Activated CD4-positive, alpha-beta memory T cell treated with anti-CD3 and anti-CD28 coated beads for 36 hours (primary cell): ENCODE measurements at regions not wholly inside any gene's neighbourhood (a gene's known extent, or its start where the extent isn't known, plus 50 kb on each side); places are given as distances from the start of the nearest gene placed in this dataset.

ENCODE experiments used
- CTCF ChIA-PET: fragments of 350-600 bp; sonication (Branson Sonifier 250); formaldehyde crosslinking; loops from one replicate; lab custom pipeline; 2021; ENCODE audit warnings: antibody characterized with exemption, inconsistent platforms; lab: Charles Lee
- POLR2A ChIA-PET: fragments of 350-600 bp; sonication (Branson Sonifier 250); formaldehyde crosslinking; loops from one replicate; lab custom pipeline; 2021; ENCODE audit warnings: antibody characterized with exemption; lab: Charles Lee
- DNase-seq: peaks from one replicate; pipeline ENCODE4 v3.0.0-alpha.2; 2020
- H3K27ac Mint-ChIP-seq: one replicate; pipeline ENCODE4 v1.8.0; 2021; ENCODE audit warnings: mixed read lengths
- H3K27me3 Mint-ChIP-seq: one replicate; pipeline ENCODE4 v1.8.0; 2021; ENCODE audit warnings: mixed read lengths
- H3K36me3 Mint-ChIP-seq: one replicate; pipeline ENCODE4 v1.8.0; 2021; ENCODE audit warnings: mixed read lengths
- H3K4me1 Mint-ChIP-seq: one replicate; pipeline ENCODE4 v1.8.0; 2021; ENCODE audit warnings: low read depth, mixed read lengths
- H3K4me3 Mint-ChIP-seq: one replicate; pipeline ENCODE4 v1.8.0; 2021; ENCODE audit warnings: mild to moderate bottlenecking, mixed read lengths
- H3K9me3 Mint-ChIP-seq: one replicate; pipeline ENCODE4 v1.8.0; 2021; ENCODE audit warnings: mixed read lengths
- intact Hi-C: fragments of 100-400 bp; cut with micrococcal nuclease; formaldehyde crosslinking; loops from one replicate; pipeline ENCODE4 v1.15.1; 2023

GRCh38 chr5:57948091-57948490 lies 465.5 kb upstream of the ACTBL2 start:
- no peaks in the 10 kb centered on the region for H3K4me1 Mint-ChIP-seq
- ChIA-PET POLR2A (no interaction called here), CTCF (no interaction called here)
- peaks cover 3% of the 10 kb centered on the region for H3K9me3 Mint-ChIP-seq
- no peak overlapping the region for H3K27ac Mint-ChIP-seq
- peaks cover 6% of the 10 kb centered on the region for H3K27me3 Mint-ChIP-seq
- H3K4me3 Mint-ChIP-seq = no peak overlapping the region
- no peaks in the 10 kb centered on the region for H3K36me3 Mint-ChIP-seq
- DNase-seq = no peak
- intact Hi-C loops = no loop called here

- Mint-ChIP-seq H3K27ac (no peak overlapping the region), H3K4me3 (no peak overlapping the region), H3K9me3 (peaks cover 3% of the 10 kb centered on the region), H3K36me3 (no peaks in the 10 kb centered on the region), H3K4me1 (no peaks in the 10 kb centered on the region), H3K27me3 (peaks cover 6% of the 10 kb centered on the region)
- intact Hi-C loops = no loop called here
- ChIA-PET CTCF (no interaction called here), POLR2A (no interaction called here)
- no peak for DNase-seq
These were observed 464.6 kb upstream of the ACTBL2 start for GRCh38 chr5:57947181-57947580.

GRCh38 chr5:57940879-57941278 lies 458.3 kb upstream of the ACTBL2 start:
- no peak overlapping the region for H3K27ac Mint-ChIP-seq
- peaks cover 2% of the 10 kb centered on the region for H3K27me3 Mint-ChIP-seq

GRCh38 chr5:57940236-57940635 lies 457.6 kb upstream of the ACTBL2 start:
- Mint-ChIP-seq H3K9me3 (peaks cover 3% of the 10 kb centered on the region), H3K36me3 (no peaks in the 10 kb centered on the region), H3K27me3 (peaks cover 2% of the 10 kb centered on the region), H3K27ac (no peak overlapping the region), H3K4me3 (no peak overlapping the region), H3K4me1 (no peaks in the 10 kb centered on the region)
- ChIA-PET CTCF (no interaction called here), POLR2A (no interaction called here)
- DNase-seq = no peak
- intact Hi-C loops = no loop called here

More at GRCh38 chr5:57940879-57941278, 458.3 kb upstream of the ACTBL2 start:
- Mint-ChIP-seq H3K4me3 (no peak overlapping the region), H3K36me3 (no peaks in the 10 kb centered on the region), H3K9me3 (peaks cover 3% of the 10 kb centered on the region), H3K4me1 (no peaks in the 10 kb centered on the region)
- DNase-seq = no peak
- ChIA-PET CTCF (no interaction called here), POLR2A (no interaction called here)
- intact Hi-C loops = no loop called here

- Mint-ChIP-seq H3K36me3 (no peaks in the 10 kb centered on the region), H3K27me3 (peaks cover 2% of the 10 kb centered on the region), H3K4me3 (no peak overlapping the region), H3K27ac (no peak overlapping the region), H3K4me1 (no peaks in the 10 kb centered on the region), H3K9me3 (peaks cover 3% of the 10 kb centered on the region)
- ChIA-PET POLR2A (no interaction called here), CTCF (no interaction called here)
- intact Hi-C loops = no loop called here
- no peak for DNase-seq
These were observed 457.2 kb upstream of the ACTBL2 start for GRCh38 chr5:57939771-57940170.

- H3K27ac Mint-ChIP-seq = no peak overlapping the region
- no peak for DNase-seq
- no peak overlapping the region for H3K4me3 Mint-ChIP-seq
- ChIA-PET POLR2A (no interaction called here), CTCF (no interaction called here)
- H3K27me3 Mint-ChIP-seq = peaks cover 2% of the 10 kb centered on the region
- H3K9me3 Mint-ChIP-seq = no peaks in the 10 kb centered on the region
- H3K4me1 Mint-ChIP-seq = no peaks in the 10 kb centered on the region
- intact Hi-C loops = no loop called here
- H3K36me3 Mint-ChIP-seq = no peaks in the 10 kb centered on the region
These were observed 456.7 kb upstream of the ACTBL2 start for GRCh38 chr5:57939335-57939734.

GRCh38 chr5:57938174-57938557 lies 455.6 kb upstream of the ACTBL2 start:
- CTCF ChIA-PET = interaction anchor here (1.2 kb wide), 1 partner anchor 525 kb away, joined by 3 read pairs; no protein-coding TSS in a partner anchor

GRCh38 chr5:57937501-57938173 lies 455.0 kb upstream of the ACTBL2 start:
- intact Hi-C loops = no loop called here
- Mint-ChIP-seq H3K36me3 (no peaks in the 10 kb centered on the region), H3K27ac (no peak overlapping the region), H3K9me3 (no peaks in the 10 kb centered on the region), H3K4me3 (no peak overlapping the region), H3K4me1 (no peaks in the 10 kb centered on the region), H3K27me3 (peaks cover 2% of the 10 kb centered on the region)
- ChIA-PET CTCF (interaction anchor here (1.2 kb wide), 1 partner anchor 526 kb away, joined by 3 read pairs; no protein-coding TSS in a partner anchor), POLR2A (interaction anchor here (0.6 kb wide), 1 partner anchor 904 kb away, joined by 3 read pairs; no protein-coding TSS in a partner anchor)
- DNase-seq = no peak

More at GRCh38 chr5:57938174-57938557, 455.6 kb upstream of the ACTBL2 start:
- intact Hi-C loops = no loop called here
- Mint-ChIP-seq H3K4me3 (no peak overlapping the region), H3K36me3 (no peaks in the 10 kb centered on the region), H3K4me1 (no peaks in the 10 kb centered on the region), H3K27me3 (peaks cover 2% of the 10 kb centered on the region), H3K27ac (no peak overlapping the region), H3K9me3 (no peaks in the 10 kb centered on the region)
- POLR2A ChIA-PET = interaction anchor here (0.6 kb wide), 1 partner anchor 904 kb away, joined by 3 read pairs; no protein-coding TSS in a partner anchor
- DNase-seq = no peak

- DNase-seq = no peak
- POLR2A ChIA-PET = no interaction called here
- no peaks in the 10 kb centered on the region for H3K36me3 Mint-ChIP-seq
- CTCF ChIA-PET = no interaction called here
- H3K4me3 Mint-ChIP-seq = no peak overlapping the region
- H3K27me3 Mint-ChIP-seq = peaks cover 2% of the 10 kb centered on the region
- no peaks in the 10 kb centered on the region for H3K9me3 Mint-ChIP-seq
- intact Hi-C loops = no loop called here
- H3K27ac Mint-ChIP-seq = no peak overlapping the region
- H3K4me1 Mint-ChIP-seq = no peaks in the 10 kb centered on the region
These were observed 454.4 kb upstream of the ACTBL2 start for GRCh38 chr5:57937025-57937424.

GRCh38 chr5:57932761-57933160 lies 450.1 kb upstream of the ACTBL2 start:
- Mint-ChIP-seq H3K4me3 (no peak overlapping the region), H3K27me3 (peaks cover 2% of the 10 kb centered on the region), H3K27ac (no peak overlapping the region), H3K4me1 (no peaks in the 10 kb centered on the region), H3K36me3 (no peaks in the 10 kb centered on the region), H3K9me3 (peaks cover 6% of the 10 kb centered on the region)
- DNase-seq = no peak
- ChIA-PET CTCF (no interaction called here), POLR2A (no interaction called here)
- intact Hi-C loops = no loop called here

GRCh38 chr5:57931807-57932206 lies 449.2 kb upstream of the ACTBL2 start:
- H3K4me1 Mint-ChIP-seq = no peaks in the 10 kb centered on the region
- ChIA-PET CTCF (no interaction called here), POLR2A (no interaction called here)
- H3K27ac Mint-ChIP-seq = no peak overlapping the region
- H3K4me3 Mint-ChIP-seq = no peak overlapping the region
- no peaks in the 10 kb centered on the region for H3K36me3 Mint-ChIP-seq
- intact Hi-C loops = no loop called here
- H3K9me3 Mint-ChIP-seq = peaks cover 6% of the 10 kb centered on the region
- DNase-seq = no peak
- peaks cover 2% of the 10 kb centered on the region for H3K27me3 Mint-ChIP-seq

GRCh38 chr5:57931352-57931751 lies 448.7 kb upstream of the ACTBL2 start:
- Mint-ChIP-seq H3K27ac (no peak overlapping the region), H3K27me3 (peaks cover 2% of the 10 kb centered on the region), H3K4me3 (no peak overlapping the region), H3K36me3 (no peaks in the 10 kb centered on the region), H3K9me3 (peaks cover 6% of the 10 kb centered on the region), H3K4me1 (no peaks in the 10 kb centered on the region)
- CTCF ChIA-PET = no interaction called here
- intact Hi-C loops = no loop called here
- POLR2A ChIA-PET = no interaction called here
- DNase-seq = no peak

- no peak overlapping the region for H3K4me3 Mint-ChIP-seq
- CTCF ChIA-PET = interaction anchor here (0.9 kb wide), 1 partner anchor 150 kb away, joined by 3 read pairs; no protein-coding TSS in a partner anchor
- no peaks in the 10 kb centered on the region for H3K27me3 Mint-ChIP-seq
- intact Hi-C loops = no loop called here
- H3K27ac Mint-ChIP-seq = no peak overlapping the region
- H3K36me3 Mint-ChIP-seq = no peaks in the 10 kb centered on the region
- POLR2A ChIA-PET = no interaction called here
- no peak for DNase-seq
- H3K9me3 Mint-ChIP-seq = peaks cover 6% of the 10 kb centered on the region
- no peaks in the 10 kb centered on the region for H3K4me1 Mint-ChIP-seq
These were observed 446.7 kb upstream of the ACTBL2 start for GRCh38 chr5:57929271-57929670.
